T follicular helper cell (primary cell): ENCODE measurements at regions not wholly inside any gene's neighbourhood (a gene's known extent, or its start where the extent isn't known, plus 50 kb on each side); places are given as distances from the start of the nearest gene placed in this dataset.

Source experiments
- DNase-seq: peaks from one replicate; pipeline ENCODE4 v3.0.0-alpha.2; 2020; ENCODE audit warnings: low read depth

GRCh38 chr21:16180614-16181013, 450.8 kb downstream of the USP25 start:
- no peak for DNase-seq

DNA sequence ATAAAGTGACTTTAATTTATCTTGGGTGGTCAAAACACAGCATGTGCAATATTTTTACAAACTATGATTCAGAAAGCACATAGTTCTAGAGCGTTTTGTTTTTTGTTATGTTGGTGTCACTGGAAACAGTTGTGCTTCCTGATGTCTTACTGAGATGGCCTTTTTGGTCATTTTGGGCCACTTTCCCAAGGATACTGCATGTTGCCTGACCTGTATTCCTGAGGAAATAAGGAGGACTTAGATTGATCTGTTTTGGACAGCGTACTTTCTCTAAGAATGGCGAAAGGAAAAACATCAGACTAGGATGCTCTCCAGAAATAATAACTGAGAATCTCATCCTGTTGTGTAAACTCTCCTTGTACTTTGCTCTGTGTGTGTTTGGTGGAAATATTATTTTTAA, 451.2 kb downstream of the USP25 start:
- DNase-seq = no peak

GRCh38 chr21:16185766-16186165, 456.0 kb downstream of the USP25 start:
- DNase-seq = no peak

DNA sequence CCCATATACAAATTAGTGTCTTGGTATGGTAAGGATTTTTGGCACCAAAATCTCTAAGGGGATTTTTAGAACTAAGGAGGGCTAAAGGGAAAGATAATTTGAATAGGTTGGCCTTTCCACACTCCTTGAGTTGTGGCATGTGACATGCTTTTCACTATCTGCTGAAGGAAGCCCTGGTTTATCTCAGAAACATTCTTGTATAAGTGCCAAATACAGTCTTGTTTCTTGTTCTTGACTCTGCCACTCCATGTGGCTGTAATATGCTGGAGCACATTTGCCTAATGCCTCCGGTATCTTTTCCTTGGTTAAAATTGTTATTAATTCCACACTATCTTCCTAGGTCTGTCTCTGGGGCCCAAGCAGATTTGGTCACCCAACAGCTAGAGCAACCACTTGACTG, 457.0 kb downstream of the USP25 start:
- DNase-seq = no peak

DNA sequence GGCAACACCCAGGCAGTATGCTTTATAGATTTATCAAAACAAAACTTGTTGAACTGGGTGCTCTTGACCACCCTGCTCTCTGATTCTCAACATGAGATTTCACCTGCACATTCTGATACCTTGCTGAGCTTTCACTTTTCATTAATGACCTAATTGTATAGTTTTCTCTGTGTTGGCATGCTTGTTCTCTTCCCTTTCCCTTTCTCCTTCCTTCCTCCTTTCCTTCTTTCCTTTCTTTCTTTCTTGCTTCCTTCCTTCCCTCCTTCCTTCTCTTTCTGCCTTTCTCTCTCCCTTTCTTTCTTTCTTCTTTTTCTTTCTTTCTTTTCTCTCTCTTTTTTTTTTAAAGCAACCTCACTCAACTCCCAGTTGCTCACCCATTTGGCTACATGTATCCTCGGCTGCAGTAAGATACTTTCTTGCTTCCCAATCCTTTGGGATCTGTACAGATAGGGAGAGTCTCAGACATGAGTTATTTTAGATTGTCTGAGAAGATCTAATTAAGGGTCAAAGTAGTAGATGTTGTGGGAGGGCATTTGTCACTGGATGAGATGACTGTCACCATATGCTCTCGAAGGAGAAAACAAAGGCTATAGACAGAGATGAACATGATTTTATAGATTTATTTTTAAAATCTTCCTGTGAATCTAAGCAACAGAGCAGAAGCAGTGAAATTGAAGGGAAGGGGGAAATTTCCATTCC, 458.0 kb downstream of the USP25 start:
- DNase-seq = no peak

- DNase-seq = no peak
Measured at GRCh38 chr21:16192902-16193301, 463.1 kb downstream of the USP25 start.

- DNase-seq = no peak
Measured at GRCh38 chr21:16193496-16194094, 463.8 kb downstream of the USP25 start.

GRCh38 chr21:16194095-16194787, 464.5 kb downstream of the USP25 start:
- DNase-seq = no peak

- DNase-seq = no peak
Measured at GRCh38 chr21:16194788-16195537, 465.2 kb downstream of the USP25 start.

GRCh38 chr21:16195538-16195910, 465.7 kb downstream of the USP25 start:
- no peak for DNase-seq

- no peak for DNase-seq
Measured at GRCh38 chr21:16196001-16196400, 466.2 kb downstream of the USP25 start.

DNA sequence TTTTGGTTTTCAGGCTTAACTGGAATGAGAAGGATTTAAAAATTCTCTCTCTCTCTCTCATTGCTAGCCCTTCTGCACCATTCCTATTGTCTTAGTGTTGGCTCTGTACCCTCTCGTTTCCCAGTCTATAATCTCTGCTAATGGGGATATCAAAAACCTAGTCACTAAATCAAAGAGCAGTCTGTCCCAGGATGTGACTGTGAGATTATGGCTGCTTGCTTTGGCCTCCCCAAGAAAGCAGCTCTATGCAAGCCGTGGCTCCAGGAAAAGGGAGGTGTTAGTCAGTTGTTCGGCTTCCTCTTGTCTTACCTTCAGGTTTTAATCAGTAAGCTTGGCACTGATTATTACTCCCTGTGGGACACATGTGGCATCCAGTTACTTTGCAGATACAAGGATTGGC, 468.8 kb downstream of the USP25 start:
- DNase-seq = no peak

DNA sequence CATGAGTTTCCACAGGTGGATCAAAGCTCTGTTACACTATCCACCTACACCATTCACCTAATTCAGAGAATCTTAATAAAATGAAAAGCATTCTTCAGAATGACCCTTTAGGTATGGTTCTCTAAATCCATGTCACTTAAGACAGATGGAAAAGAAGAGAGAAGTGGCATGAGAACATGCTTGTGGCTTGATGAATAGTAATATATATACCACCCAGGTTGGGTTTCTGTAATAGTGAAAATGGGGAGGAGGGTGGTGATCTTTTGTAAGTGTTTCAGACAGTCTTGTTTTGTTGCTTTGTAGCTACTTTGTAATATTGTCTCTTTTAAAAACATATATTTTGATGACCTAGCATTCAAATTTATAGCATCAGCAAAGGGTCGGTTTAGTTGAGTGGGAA, 469.8 kb downstream of the USP25 start:
- no peak for DNase-seq

DNA sequence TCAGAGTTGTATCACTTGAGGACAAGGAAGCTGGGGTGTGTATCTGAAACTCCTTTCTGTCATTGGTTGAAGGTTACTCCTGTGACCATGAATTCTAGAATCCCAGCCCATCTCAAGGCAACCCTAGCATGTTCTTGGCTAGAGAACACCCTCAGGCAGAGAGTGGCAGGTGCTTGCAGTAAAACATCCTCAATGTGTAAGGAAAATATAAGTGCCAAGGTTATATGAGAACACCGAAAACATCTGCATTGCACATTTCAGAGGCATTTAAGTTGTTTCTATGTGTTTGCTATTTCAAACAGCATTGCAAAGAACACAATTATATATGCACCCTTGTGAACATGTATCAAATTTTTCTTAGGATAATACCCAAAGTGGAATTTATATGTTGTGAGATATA, 471.9 kb downstream of the USP25 start:
- DNase-seq = no peak

GRCh38 chr21:16205527-16205926, 475.7 kb downstream of the USP25 start:
- DNase-seq = no peak

GRCh38 chr21:16211339-16212303, 481.8 kb downstream of the USP25 start:
- no peak for DNase-seq

DNA sequence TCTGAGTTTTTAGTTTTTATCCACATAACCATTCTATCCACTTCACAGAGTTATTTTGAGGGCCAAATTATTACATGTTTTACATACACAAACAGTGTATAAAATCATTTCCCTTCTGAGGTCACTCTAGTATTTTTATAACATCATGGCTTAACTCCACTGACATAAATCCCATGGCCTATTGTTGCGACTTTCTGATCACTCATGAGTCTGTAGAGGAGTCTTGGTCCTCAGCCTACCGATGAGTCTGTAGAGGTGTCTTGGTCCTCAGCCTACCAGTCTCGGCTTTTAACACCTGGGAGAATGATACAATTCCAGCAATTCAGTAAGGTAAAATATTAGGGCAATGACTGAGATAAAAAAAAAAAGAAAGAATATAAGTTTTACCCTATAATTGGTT, 483.7 kb downstream of the USP25 start:
- no peak for DNase-seq

DNA sequence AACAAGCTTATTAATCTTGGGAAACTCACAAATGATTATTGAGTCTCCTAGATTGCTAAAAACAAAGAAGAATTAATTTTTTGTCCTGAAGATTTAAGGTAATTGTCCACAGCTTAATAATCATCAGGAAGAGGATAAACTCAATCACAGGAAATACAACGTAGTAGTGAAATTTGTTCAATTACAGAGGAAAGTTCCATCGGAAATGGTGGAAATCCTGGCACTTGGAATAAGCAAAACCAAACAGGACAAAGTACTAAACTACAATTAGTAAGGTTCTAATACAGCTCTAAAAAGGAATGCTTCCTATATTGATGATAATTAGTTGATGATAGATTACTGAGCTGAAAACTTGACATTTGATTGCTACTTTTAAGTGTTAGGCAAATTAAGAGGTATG, 485.4 kb downstream of the USP25 start:
- DNase-seq = no peak

DNA sequence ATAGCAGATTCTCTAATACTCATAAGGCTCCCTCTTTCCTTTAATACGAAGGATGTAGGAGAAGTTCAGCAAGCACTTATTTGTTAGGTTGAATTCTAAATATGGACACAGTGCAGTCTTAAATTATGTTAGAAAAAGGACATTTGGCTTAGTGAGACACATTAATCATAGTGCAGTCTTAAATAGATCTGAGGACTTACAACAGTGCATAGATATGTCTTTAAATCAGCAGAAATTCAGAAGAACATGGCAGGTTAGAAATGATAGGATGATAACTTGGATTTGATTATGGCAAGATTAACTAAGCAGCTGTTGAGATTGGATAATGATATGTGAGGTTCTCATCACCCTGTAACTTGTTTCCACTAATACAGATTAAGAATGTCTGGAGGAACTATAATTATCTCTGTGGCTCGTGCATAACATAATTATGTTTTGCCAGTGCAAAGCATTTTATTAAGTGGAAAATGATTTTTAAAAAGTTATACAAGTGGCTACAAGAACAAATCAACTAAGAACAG, 485.9 kb downstream of the USP25 start:
- DNase-seq = no peak

DNA sequence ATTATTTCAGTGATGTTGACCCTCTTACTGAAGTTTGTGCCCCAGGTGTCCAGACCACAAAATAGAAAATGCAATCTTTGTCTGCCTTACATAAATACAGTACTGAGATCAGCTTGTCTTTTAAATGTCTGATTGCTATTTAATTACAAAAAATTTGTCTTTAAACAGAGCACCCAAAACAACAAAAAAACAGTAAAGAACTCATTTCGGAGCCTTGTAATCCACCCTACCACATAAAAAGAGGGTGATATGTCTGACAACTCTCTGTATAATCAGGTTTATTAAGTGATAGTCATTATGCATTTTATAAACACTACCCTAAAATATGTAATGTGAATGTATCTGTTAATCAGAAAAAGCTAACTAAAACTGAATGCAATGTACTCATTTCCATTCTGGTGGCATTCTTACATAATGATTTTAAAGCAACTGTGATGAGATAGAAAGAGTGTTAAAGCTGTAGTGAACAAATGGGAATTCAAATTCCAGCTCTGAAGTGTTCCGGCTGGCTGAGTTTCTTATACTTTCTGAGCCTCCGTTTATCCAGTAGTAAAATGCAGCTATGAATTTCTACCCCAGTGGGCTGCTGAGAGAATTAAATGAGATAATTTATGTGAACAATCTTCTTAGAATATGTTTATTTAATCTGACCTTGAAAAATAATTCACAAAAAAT, 486.6 kb downstream of the USP25 start:
- DNase-seq = no peak
